ENCODE measurements at regions not wholly inside any gene's neighbourhood (a gene's known extent, or its start where the extent isn't known, plus 50 kb on each side); places are given as distances from the start of the nearest gene placed in this dataset.

DNA sequence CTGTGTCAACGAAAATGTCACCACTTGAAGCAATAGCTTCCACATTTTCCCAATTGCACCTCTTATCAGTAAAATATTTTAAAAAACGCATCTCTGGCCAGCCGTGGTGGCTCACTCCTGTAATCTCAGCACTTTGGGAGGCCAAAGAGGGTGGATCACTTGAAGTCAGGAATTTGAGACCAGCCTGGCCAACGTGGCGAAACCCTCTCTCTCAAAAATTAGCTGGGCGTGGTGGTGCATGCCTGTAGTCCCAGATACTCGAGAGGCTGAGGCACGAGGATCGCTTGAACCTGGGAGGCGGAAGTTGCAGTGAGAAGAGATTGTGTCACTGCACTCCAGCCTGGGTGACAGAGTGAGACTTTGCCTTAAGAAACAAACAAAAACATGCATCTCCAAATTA lies 210.1 kb upstream of the CHD1 start:
- intact Hi-C loops (cut with micrococcal nuclease; ENCODE audit: unreplicated experiment), result no loop called here
- Histone ChIP-seq H3K4me3 (ENCODE audit: low read depth, low read length) (no peak overlapping the region), H3K9me3 (peaks cover 19% of the 10 kb centered on the region), H3K36me3 (ENCODE audit: control insufficient read depth, insufficient read depth, low read length) (no peaks in the 10 kb centered on the region), H3K4me1 (peaks cover 11% of the 10 kb centered on the region), H3K27me3 (replicated peaks; ENCODE audit: control insufficient read depth, insufficient read depth, low read length) (no peaks in the 10 kb centered on the region)
- Mint-ChIP-seq H3K27me3 (ENCODE audit: insufficient read depth, unreplicated experiment) (no peaks in the 10 kb centered on the region), H3K4me1 (ENCODE audit: low read depth, unreplicated experiment) (peaks cover 8% of the 10 kb centered on the region), H3K4me3 (ENCODE audit: unreplicated experiment) (no peak overlapping the region), H3K9me3 (ENCODE audit: unreplicated experiment) (peaks cover 18% of the 10 kb centered on the region), H3K36me3 (ENCODE audit: insufficient read depth, unreplicated experiment) (peaks cover 11% of the 10 kb centered on the region), H3K27ac (ENCODE audit: unreplicated experiment) (no peak overlapping the region)
- DNase-seq, result no peak
- POLR2A ChIA-PET, result no interaction called here
- TF ChIP-seq, protein P1, sequence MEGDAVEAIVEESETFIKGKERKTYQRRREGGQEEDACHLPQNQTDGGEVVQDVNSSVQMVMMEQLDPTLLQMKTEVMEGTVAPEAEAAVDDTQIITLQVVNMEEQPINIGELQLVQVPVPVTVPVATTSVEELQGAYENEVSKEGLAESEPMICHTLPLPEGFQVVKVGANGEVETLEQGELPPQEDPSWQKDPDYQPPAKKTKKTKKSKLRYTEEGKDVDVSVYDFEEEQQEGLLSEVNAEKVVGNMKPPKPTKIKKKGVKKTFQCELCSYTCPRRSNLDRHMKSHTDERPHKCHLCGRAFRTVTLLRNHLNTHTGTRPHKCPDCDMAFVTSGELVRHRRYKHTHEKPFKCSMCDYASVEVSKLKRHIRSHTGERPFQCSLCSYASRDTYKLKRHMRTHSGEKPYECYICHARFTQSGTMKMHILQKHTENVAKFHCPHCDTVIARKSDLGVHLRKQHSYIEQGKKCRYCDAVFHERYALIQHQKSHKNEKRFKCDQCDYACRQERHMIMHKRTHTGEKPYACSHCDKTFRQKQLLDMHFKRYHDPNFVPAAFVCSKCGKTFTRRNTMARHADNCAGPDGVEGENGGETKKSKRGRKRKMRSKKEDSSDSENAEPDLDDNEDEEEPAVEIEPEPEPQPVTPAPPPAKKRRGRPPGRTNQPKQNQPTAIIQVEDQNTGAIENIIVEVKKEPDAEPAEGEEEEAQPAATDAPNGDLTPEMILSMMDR (IDR thresholded peaks at IDR 0.05; ENCODE audit: insufficient read depth in 1 of 2, low read depth in 1 of 2, low read length in 1 of 2, severe bottlenecking in 1 of 2, unreplicated experiment in 1 of 2), result no peak
- BruUV-seq (replicated peaks), result no TSS peak
- CTCF ChIA-PET, result no interaction called here

DNA sequence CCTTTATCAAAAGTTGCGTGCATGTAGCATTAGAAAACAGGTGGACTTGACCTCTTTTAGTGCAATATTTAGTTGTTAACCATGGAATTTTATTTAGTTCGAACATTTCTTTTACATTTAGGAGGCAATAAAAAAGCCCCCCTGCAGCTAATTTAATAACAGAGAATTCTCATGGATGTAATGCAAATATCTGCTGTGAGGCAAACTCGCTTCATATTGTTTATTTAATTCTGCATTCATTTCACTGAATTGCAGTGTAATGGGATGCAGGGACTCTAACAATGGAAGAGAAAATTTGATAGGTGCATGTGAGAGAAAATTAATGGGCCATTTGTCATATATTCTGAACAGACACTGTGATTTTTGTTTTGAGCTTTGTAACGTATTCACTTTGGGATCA lies 205.1 kb upstream of the CHD1 start:
- Mint-ChIP-seq H3K27ac (ENCODE audit: unreplicated experiment) (no peak overlapping the region), H3K27me3 (ENCODE audit: insufficient read depth, unreplicated experiment) (no peaks in the 10 kb centered on the region), H3K4me1 (ENCODE audit: low read depth, unreplicated experiment) (no peaks in the 10 kb centered on the region), H3K4me3 (ENCODE audit: unreplicated experiment) (no peak overlapping the region), H3K36me3 (ENCODE audit: insufficient read depth, unreplicated experiment) (no peaks in the 10 kb centered on the region), H3K9me3 (ENCODE audit: unreplicated experiment) (no peaks in the 10 kb centered on the region)
- POLR2A ChIA-PET, result no interaction called here
- intact Hi-C loops (cut with micrococcal nuclease; ENCODE audit: unreplicated experiment), result no loop called here
- no peaks in the 10 kb centered on the region for H3K36me3 ChIP-seq (ENCODE audit: control insufficient read depth, insufficient read depth, low read length)
- no peaks in the 10 kb centered on the region for H3K27me3 ChIP-seq (replicated peaks; ENCODE audit: control insufficient read depth, insufficient read depth, low read length)
- no peak for DNase-seq
- H3K9me3 ChIP-seq, result no peaks in the 10 kb centered on the region; the same call in 1 of the 2 replicates
- H3K4me1 ChIP-seq, result no peaks in the 10 kb centered on the region
- TF ChIP-seq, protein P1 (IDR thresholded peaks at IDR 0.05; ENCODE audit: insufficient read depth in 1 of 2, low read depth in 1 of 2, low read length in 1 of 2, severe bottlenecking in 1 of 2, unreplicated experiment in 1 of 2), result no peak
- CTCF ChIA-PET, result no interaction called here
- BruUV-seq (replicated peaks), result no TSS peak
- no peak overlapping the region for H3K4me3 ChIP-seq (ENCODE audit: low read depth, low read length)

GRCh38 chr5:99129768-99130501 lies 201.1 kb upstream of the CHD1 start:
- Mint-ChIP-seq H3K4me1 (ENCODE audit: low read depth, unreplicated experiment) (no peaks in the 10 kb centered on the region), H3K36me3 (ENCODE audit: insufficient read depth, unreplicated experiment) (no peaks in the 10 kb centered on the region), H3K27me3 (ENCODE audit: insufficient read depth, unreplicated experiment) (no peaks in the 10 kb centered on the region), H3K9me3 (ENCODE audit: unreplicated experiment) (no peaks in the 10 kb centered on the region), H3K4me3 (ENCODE audit: unreplicated experiment) (no peak overlapping the region), H3K27ac (ENCODE audit: unreplicated experiment) (no peak overlapping the region)
- no peak overlapping the region for H3K4me3 ChIP-seq (ENCODE audit: low read depth, low read length)
- CTCF ChIA-PET, result no interaction called here
- DNase-seq, result no peak
- no peaks in the 10 kb centered on the region for H3K9me3 ChIP-seq
- TF ChIP-seq, protein P1 (IDR thresholded peaks at IDR 0.05; ENCODE audit: insufficient read depth in 1 of 2, low read depth in 1 of 2, low read length in 1 of 2, severe bottlenecking in 1 of 2, unreplicated experiment in 1 of 2), result no peak
- intact Hi-C loops (cut with micrococcal nuclease; ENCODE audit: unreplicated experiment), result no loop called here
- no peaks in the 10 kb centered on the region for H3K4me1 ChIP-seq
- H3K36me3 ChIP-seq (ENCODE audit: control insufficient read depth, insufficient read depth, low read length), result no peaks in the 10 kb centered on the region
- POLR2A ChIA-PET, result no interaction called here
- no TSS peak for BruUV-seq (replicated peaks)
- no peaks in the 10 kb centered on the region for H3K27me3 ChIP-seq (replicated peaks; ENCODE audit: control insufficient read depth, insufficient read depth, low read length)
